Esophagus squamous epithelium (tissue), 4 donors: ENCODE measurements at regions not wholly inside any gene's neighbourhood (a gene's known extent, or its start where the extent isn't known, plus 50 kb on each side); places are given as distances from the start of the nearest gene placed in this dataset.

ENCODE experiments used
- CTCF ChIP-seq, 6 experiments: fragments of 450-650 bp in 4 of 6; fragments of 200-600 bp in 2 of 6; sonication (generic) in 2 of 6; IDR thresholded peaks; one replicate each; pipeline ENCODE4 v1.5.1; 2016 to 2019; ENCODE audit warnings: antibody characterized with exemption in 6 of 6, mild to moderate bottlenecking in 4 of 6, moderate library complexity in 4 of 6
- POLR2A ChIP-seq, 4 donors: fragments of 450-650 bp; IDR thresholded peaks; one replicate each; pipeline ENCODE4 v1.6.1; 2017; ENCODE audit warnings: antibody characterized with exemption in 4 of 4, mild to moderate bottlenecking in 4 of 4, moderate library complexity in 3 of 4

GRCh38 chr3:191750618-191751017 lies 289.7 kb downstream of the PYDC2 start:
- no peak for TF ChIP-seq CTCF (IDR thresholded peaks at IDR 0.05)
- TF ChIP-seq POLR2A (IDR thresholded peaks at IDR 0.05) = no peak
